ENCODE measurements at regions not wholly inside any gene's neighbourhood (a gene's known extent, or its start where the extent isn't known, plus 50 kb on each side); places are given as distances from the start of the nearest gene placed in this dataset.

GRCh38 chr7:12812111-12812510 is 124.7 kb downstream of the ARL4A start:
- no peak overlapping the region for H2AFZ ChIP-seq (ENCODE audit: low read depth, low read length)

GRCh38 chr7:12814107-12814506 is 126.7 kb downstream of the ARL4A start:
- TF ChIP-seq EZH2phosphoT487 (IDR thresholded peaks at IDR 0.05; ENCODE audit: low read depth) = no peak
- no peak for TF ChIP-seq CTCF (IDR thresholded peaks at IDR 0.05; ENCODE audit: low read depth, low read length)
- Histone ChIP-seq H3K9ac (ENCODE audit: low read length) (no peak overlapping the region), H3K79me2 (ENCODE audit: low read length) (no peaks in the 10 kb centered on the region), H3K27ac (ENCODE audit: low read length) (no peak overlapping the region), H3K4me1 (ENCODE audit: low read length) (no peaks in the 10 kb centered on the region), H3K27me3 (ENCODE audit: low read depth, low read length) (no peaks in the 10 kb centered on the region), H4K20me1 (ENCODE audit: insufficient read depth, low read length) (no peaks in the 10 kb centered on the region), H3K9me3 (ENCODE audit: insufficient read depth, low read length) (no peaks in the 10 kb centered on the region), H2AFZ (ENCODE audit: low read depth, low read length) (no peak overlapping the region), H3K4me3 (ENCODE audit: low read length) (no peak overlapping the region), H3K36me3 (replicated peaks; ENCODE audit: low read depth, low read length) (no peaks in the 10 kb centered on the region), H3K4me2 (ENCODE audit: low read length) (no peak overlapping the region)

More at GRCh38 chr7:12812111-12812510, 124.7 kb downstream of the ARL4A start:
- Histone ChIP-seq H3K4me1 (ENCODE audit: low read length) (no peaks in the 10 kb centered on the region), H3K27ac (ENCODE audit: low read length) (no peak overlapping the region), H3K27me3 (ENCODE audit: low read depth, low read length) (no peaks in the 10 kb centered on the region), H3K9ac (ENCODE audit: low read length) (no peak overlapping the region), H3K79me2 (ENCODE audit: low read length) (no peaks in the 10 kb centered on the region), H3K4me3 (ENCODE audit: low read length) (no peak overlapping the region), H3K36me3 (replicated peaks; ENCODE audit: low read depth, low read length) (no peaks in the 10 kb centered on the region), H4K20me1 (ENCODE audit: insufficient read depth, low read length) (no peaks in the 10 kb centered on the region), H3K9me3 (ENCODE audit: insufficient read depth, low read length) (no peaks in the 10 kb centered on the region), H3K4me2 (ENCODE audit: low read length) (no peak overlapping the region)
- TF ChIP-seq EZH2phosphoT487 (IDR thresholded peaks at IDR 0.05; ENCODE audit: low read depth) (no peak), CTCF (IDR thresholded peaks at IDR 0.05; ENCODE audit: low read depth, low read length) (no peak)

- H3K27ac ChIP-seq (ENCODE audit: low read length) = no peak overlapping the region
- no peaks in the 10 kb centered on the region for H3K36me3 ChIP-seq (replicated peaks; ENCODE audit: low read depth, low read length)
- H3K79me2 ChIP-seq (ENCODE audit: low read length) = no peaks in the 10 kb centered on the region
- TF ChIP-seq EZH2phosphoT487 (IDR thresholded peaks at IDR 0.05; ENCODE audit: low read depth) (no peak), CTCF (IDR thresholded peaks at IDR 0.05; ENCODE audit: low read depth, low read length) (no peak)
- H3K4me1 ChIP-seq (ENCODE audit: low read length) = no peaks in the 10 kb centered on the region
- H3K27me3 ChIP-seq (ENCODE audit: low read depth, low read length) = no peaks in the 10 kb centered on the region
- H4K20me1 ChIP-seq (ENCODE audit: insufficient read depth, low read length) = no peaks in the 10 kb centered on the region
- H2AFZ ChIP-seq (ENCODE audit: low read depth, low read length) = no peak overlapping the region
- H3K4me2 ChIP-seq (ENCODE audit: low read length) = no peak overlapping the region
- no peak overlapping the region for H3K4me3 ChIP-seq (ENCODE audit: low read length)
- H3K9ac ChIP-seq (ENCODE audit: low read length) = no peak overlapping the region
- no peaks in the 10 kb centered on the region for H3K9me3 ChIP-seq (ENCODE audit: insufficient read depth, low read length)
Observed at GRCh38 chr7:12814828-12815227, 127.4 kb downstream of the ARL4A start.

- Histone ChIP-seq H3K36me3 (replicated peaks; ENCODE audit: low read depth, low read length) (no peaks in the 10 kb centered on the region), H3K27ac (ENCODE audit: low read length) (no peak overlapping the region), H3K79me2 (ENCODE audit: low read length) (no peaks in the 10 kb centered on the region), H3K27me3 (ENCODE audit: low read depth, low read length) (no peaks in the 10 kb centered on the region), H4K20me1 (ENCODE audit: insufficient read depth, low read length) (no peaks in the 10 kb centered on the region), H3K4me3 (ENCODE audit: low read length) (no peak overlapping the region), H3K9ac (ENCODE audit: low read length) (no peak overlapping the region), H2AFZ (ENCODE audit: low read depth, low read length) (no peak overlapping the region), H3K4me1 (ENCODE audit: low read length) (no peaks in the 10 kb centered on the region), H3K9me3 (ENCODE audit: insufficient read depth, low read length) (no peaks in the 10 kb centered on the region), H3K4me2 (ENCODE audit: low read length) (no peak overlapping the region)
- TF ChIP-seq CTCF (IDR thresholded peaks at IDR 0.05; ENCODE audit: low read depth, low read length) (no peak), EZH2phosphoT487 (IDR thresholded peaks at IDR 0.05; ENCODE audit: low read depth) (no peak)
Observed at GRCh38 chr7:12815426-12815825, 128.0 kb downstream of the ARL4A start.

Measured in OCI-LY3 (cell line).